ENCODE measurements at regions not wholly inside any gene's neighbourhood (a gene's known extent, or its start where the extent isn't known, plus 50 kb on each side); places are given as distances from the start of the nearest gene placed in this dataset.

DNA sequence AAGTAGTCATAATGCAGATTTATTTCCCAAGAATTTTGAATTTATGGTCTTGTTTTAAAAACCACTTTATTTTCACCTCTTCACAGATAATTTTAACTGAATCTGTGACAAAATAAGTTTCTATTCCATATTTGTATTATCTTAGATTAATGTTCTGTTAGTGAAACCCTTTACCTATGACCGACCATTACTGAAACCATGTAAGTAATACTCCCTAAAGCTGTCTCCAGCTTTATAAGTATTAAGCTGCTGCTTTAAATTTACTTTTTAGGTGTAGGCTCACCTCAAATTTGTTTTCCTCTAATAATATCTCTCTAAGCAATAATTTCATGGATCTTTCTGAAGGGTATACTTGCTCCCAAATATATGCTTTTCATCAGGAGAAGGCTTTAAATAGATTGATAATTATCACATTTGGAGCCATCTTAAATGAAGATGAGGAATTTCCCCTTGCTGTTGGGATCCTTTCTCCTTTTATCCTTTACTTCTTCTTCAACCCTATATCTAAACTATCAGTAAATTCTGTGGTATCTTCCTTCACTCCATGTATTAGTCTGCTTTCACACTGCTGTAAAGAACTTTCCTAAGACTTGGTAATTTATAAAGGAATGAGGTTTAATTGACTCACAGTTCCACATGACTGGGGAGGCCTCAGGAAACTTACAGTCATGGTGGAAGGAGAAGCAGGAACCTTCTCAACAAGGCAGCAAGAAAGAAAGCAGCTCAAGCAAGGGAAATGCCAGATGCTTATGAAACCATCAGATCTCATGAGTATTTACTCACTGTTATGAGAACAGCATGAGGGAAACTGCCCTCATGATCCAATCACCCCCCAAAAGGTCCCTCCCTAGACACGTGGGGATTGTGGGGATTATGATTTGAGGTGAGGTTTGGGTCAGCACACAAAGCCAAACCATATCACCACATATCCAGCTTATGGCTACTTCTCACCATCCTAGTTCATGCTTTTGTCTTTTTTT, 92.3 kb upstream of the P2RY1 start:
- DNase-seq (ENCODE audit: low spot score) (no peak), ATAC-seq (no peak)
- no peak overlapping the region for H3K4me3 ChIP-seq
- Mint-ChIP-seq H3K36me3 (ENCODE audit: low read depth) (no peaks in the 10 kb centered on the region), H3K9me3 (no peaks in the 10 kb centered on the region), H3K4me3 (no peak overlapping the region), H3K4me1 (peaks cover 12% of the 10 kb centered on the region), H3K27me3 (ENCODE audit: insufficient read depth, low read depth, poor library complexity) (no peaks in the 10 kb centered on the region), H3K27ac (no peak overlapping the region)
- H2AFZ ChIP-seq: no peak overlapping the region
- H3K79me2 ChIP-seq (replicated peaks; ENCODE audit: insufficient read depth): no peaks in the 10 kb centered on the region
- H4K20me1 ChIP-seq (replicated peaks; ENCODE audit: insufficient read depth): no peaks in the 10 kb centered on the region
- H3K4me1 ChIP-seq (ENCODE audit: insufficient read depth): peaks cover 5% of the 10 kb centered on the region; the same call in 1 of the 2 replicates
- no peak overlapping the region for H3K27ac ChIP-seq (ENCODE audit: low read depth)
- H3K9me2 ChIP-seq (ENCODE audit: insufficient read depth): no peaks in the 10 kb centered on the region
- H3K36me3 ChIP-seq (ENCODE audit: insufficient read depth): no peaks in the 10 kb centered on the region
- no peaks in the 10 kb centered on the region for H3F3A ChIP-seq (replicated peaks; ENCODE audit: low read depth)
- H3K27me3 ChIP-seq (ENCODE audit: insufficient read depth): no peaks in the 10 kb centered on the region
- H3K4me2 ChIP-seq: no peak overlapping the region
- TF ChIP-seq ZNF462 (CRISPR knock-in tag; IDR thresholded peaks at IDR 0.05) (no peak), CREB1 (CRISPR knock-in tag; IDR thresholded peaks at IDR 0.05; ENCODE audit: low read depth) (no peak), REST (IDR thresholded peaks at IDR 0.05; ENCODE audit: unreplicated experiment) (no peak), EZH2phosphoT487 (IDR thresholded peaks at IDR 0.05; ENCODE audit: unreplicated experiment) (no peak), STAT1 (IDR thresholded peaks at IDR 0.05; ENCODE audit: unreplicated experiment) (no peak)
